H9 (cell line): ENCODE measurements at regions not wholly inside any gene's neighbourhood (a gene's known extent, or its start where the extent isn't known, plus 50 kb on each side); places are given as distances from the start of the nearest gene placed in this dataset.

Experiments
- DNase-seq: peaks from one replicate; pipeline ENCODE4 v3.0.0-alpha.2; 2017
- H2AFZ ChIP-seq: one replicate; pipeline ENCODE4 v1.6.1; 2013; ENCODE audit warnings: mild to moderate bottlenecking, low read length, control low read depth, moderate library complexity
- H2AK5ac ChIP-seq: 2 replicates; pipeline ENCODE4 v1.6.1; 2013; ENCODE audit warnings: low read length, control low read depth, mixed read lengths; ENCODE audit not compliant: insufficient read length
- H2BK120ac ChIP-seq: one replicate; pipeline ENCODE4 v1.6.1; 2013; ENCODE audit warnings: low read depth, mild to moderate bottlenecking, low read length, control low read depth, inconsistent platforms; ENCODE audit not compliant: poor library complexity, severe bottlenecking
- H2BK12ac ChIP-seq: 2 replicates; pipeline ENCODE4 v1.6.1; 2013; ENCODE audit warnings: low read length, control low read depth, mixed read lengths, low read depth; ENCODE audit not compliant: insufficient read length
- H2BK15ac ChIP-seq: 2 replicates; pipeline ENCODE4 v1.6.1; 2013; ENCODE audit warnings: low read depth, low read length, control low read depth
- H2BK20ac ChIP-seq: one replicate; pipeline ENCODE4 v1.6.1; 2013; ENCODE audit warnings: low read depth, mild to moderate bottlenecking, low read length, control low read depth, inconsistent platforms; ENCODE audit not compliant: poor library complexity, severe bottlenecking
- H2BK5ac ChIP-seq: 2 replicates; pipeline ENCODE4 v1.6.1; 2013; ENCODE audit warnings: low read length, control low read depth, mixed read lengths; ENCODE audit not compliant: insufficient read length
- H3K14ac ChIP-seq: 2 replicates; pipeline ENCODE4 v1.6.1; 2013; ENCODE audit warnings: low read length, control low read depth; ENCODE audit not compliant: insufficient read depth
- H3K18ac ChIP-seq: 2 replicates; pipeline ENCODE4 v1.6.1; 2013; ENCODE audit warnings: low read depth, mild to moderate bottlenecking, mixed read lengths, low read length, control low read depth; ENCODE audit not compliant: insufficient read length
- H3K23ac ChIP-seq: 2 replicates; pipeline ENCODE4 v1.6.1; 2013; ENCODE audit warnings: low read length, control low read depth, mixed read lengths, low read depth; ENCODE audit not compliant: insufficient read length
- H3K23me2 ChIP-seq: 2 replicates; pipeline ENCODE4 v1.6.1; 2013; ENCODE audit warnings: low read depth, mild to moderate bottlenecking, mixed read lengths, low read length, control low read depth; ENCODE audit not compliant: insufficient read length, poor library complexity, severe bottlenecking
- H3K27ac ChIP-seq: 2 replicates; pipeline ENCODE4 v1.5.1; 2013; ENCODE audit warnings: low read length, control low read depth, mixed read lengths, low read depth; ENCODE audit not compliant: insufficient read length
- H3K27me3 ChIP-seq: 2 replicates; pipeline ENCODE4 v1.6.1; 2013; ENCODE audit warnings: low read length, control low read depth, inconsistent platforms; ENCODE audit not compliant: insufficient read depth
- H3K4ac ChIP-seq: 2 replicates; pipeline ENCODE4 v1.6.1; 2013; ENCODE audit warnings: low read depth, mild to moderate bottlenecking, control low read depth, inconsistent platforms, low read length, moderate library complexity
- H3K4me1 ChIP-seq: 2 replicates; pipeline ENCODE4 v1.6.1; 2013; ENCODE audit warnings: low read length, control low read depth, inconsistent platforms; ENCODE audit not compliant: insufficient read depth
- H3K4me2 ChIP-seq: 2 replicates; pipeline ENCODE4 v1.6.1; 2013; ENCODE audit warnings: low read length, control low read depth, mixed read lengths; ENCODE audit not compliant: insufficient read length, insufficient read depth
- H3K56ac ChIP-seq: 2 replicates; pipeline ENCODE4 v1.6.1; 2013; ENCODE audit warnings: low read depth, mild to moderate bottlenecking, mixed read lengths, low read length, control low read depth; ENCODE audit not compliant: insufficient read length
- H3K79me1 ChIP-seq: 2 replicates; pipeline ENCODE4 v1.6.1; 2013; ENCODE audit warnings: low read depth, mild to moderate bottlenecking, moderate library complexity, low read length, control low read depth, inconsistent platforms; ENCODE audit not compliant: insufficient read depth, poor library complexity, severe bottlenecking
- H3K79me2 ChIP-seq: 2 replicates; pipeline ENCODE4 v1.6.1; 2013; ENCODE audit warnings: low read length, control low read depth, inconsistent platforms; ENCODE audit not compliant: insufficient read depth
- H3K9ac ChIP-seq: 2 replicates; pipeline ENCODE4 v1.6.1; 2013; ENCODE audit warnings: low read length, control low read depth, mixed read lengths; ENCODE audit not compliant: insufficient read length; ENCODE audit errors: extremely low read depth
- H3K9me3 ChIP-seq: one replicate; pipeline ENCODE4 v1.6.1; 2013; ENCODE audit warnings: low read depth, low read length, inconsistent platforms; ENCODE audit not compliant: control insufficient read depth
- H3T11ph ChIP-seq: one replicate; pipeline ENCODE4 v1.6.1; 2013; ENCODE audit warnings: mild to moderate bottlenecking, low read length, control low read depth, inconsistent platforms
- H4K20me1 ChIP-seq: one replicate; pipeline ENCODE4 v1.6.1; 2013; ENCODE audit not compliant: control insufficient read depth, insufficient read length, insufficient read depth
- H4K5ac ChIP-seq: 2 replicates; pipeline ENCODE4 v1.6.1; 2013; ENCODE audit warnings: low read depth, mild to moderate bottlenecking, mixed read lengths, low read length, control low read depth; ENCODE audit not compliant: insufficient read length
- H4K8ac ChIP-seq: replicated peaks from 2 replicates; pipeline ENCODE4 v1.6.1; 2013; ENCODE audit warnings: low read length, control low read depth, mixed read lengths, low read depth; ENCODE audit not compliant: insufficient read length
- H4K91ac ChIP-seq: 2 replicates; pipeline ENCODE4 v1.6.1; 2013; ENCODE audit warnings: low read depth, mild to moderate bottlenecking, moderate library complexity, mixed read lengths, low read length, control low read depth; ENCODE audit not compliant: insufficient read length
- H3K27ac Mint-ChIP-seq, 3 experiments: 2 replicates in 2 of 3; 3 replicates in 1 of 3; pipeline ENCODE4 v1.8.0; 2020 to 2021; ENCODE audit warnings: mixed read lengths in 3 of 3, mild to moderate bottlenecking in 1 of 3, moderate library complexity in 1 of 3
- H3K27me3 Mint-ChIP-seq: 2 replicates; pipeline ENCODE4 v1.8.0; 2021; ENCODE audit warnings: low read depth, mild to moderate bottlenecking, moderate library complexity, mixed read lengths
- H3K36me3 Mint-ChIP-seq, 3 experiments: 2 replicates in 2 of 3; 3 replicates in 1 of 3; pipeline ENCODE4 v1.8.0; 2020 to 2021; ENCODE audit warnings: low read depth in 3 of 3, mixed read lengths in 3 of 3; ENCODE audit not compliant: insufficient read depth in 1 of 3
- H3K4me1 Mint-ChIP-seq, 2 experiments: 2 replicates each; pipeline ENCODE4 v1.8.0; 2020; ENCODE audit warnings: mixed read lengths in 2 of 2
- H3K4me3 Mint-ChIP-seq, 2 experiments: 2 replicates in 1 of 2; 3 replicates in 1 of 2; pipeline ENCODE4 v1.8.0; 2020 to 2021; ENCODE audit warnings: mild to moderate bottlenecking in 2 of 2, mixed read lengths in 2 of 2, moderate library complexity in 1 of 2
- H3K9me3 Mint-ChIP-seq, 2 experiments: 2 replicates in 1 of 2; 3 replicates in 1 of 2; pipeline ENCODE4 v1.8.0; 2020; ENCODE audit warnings: mild to moderate bottlenecking in 2 of 2, mixed read lengths in 2 of 2, moderate library complexity in 1 of 2
- WGBS: extraction: QIAGEN DNeasy Blood & Tissue Kit; methylation state at CpG from one replicate; pipeline ENCODE4 v1.1.7; 2013; ENCODE audit warnings: missing lambda C conversion rate, low lambda C conversion rate, mixed read lengths; ENCODE audit not compliant: insufficient read length; ENCODE audit errors: extremely low coverage; 5-methylcytosine and 5-hydroxymethylcytosine counted together
- TF ChIP-seq, protein P1 (sequence below): fragments of 200-600 bp; sonication (generic); conservative IDR thresholded peaks from 3 replicates; pipeline ENCODE4 v1.8.0; 2021; ENCODE audit warnings: antibody characterized with exemption, mild to moderate bottlenecking

DNA sequence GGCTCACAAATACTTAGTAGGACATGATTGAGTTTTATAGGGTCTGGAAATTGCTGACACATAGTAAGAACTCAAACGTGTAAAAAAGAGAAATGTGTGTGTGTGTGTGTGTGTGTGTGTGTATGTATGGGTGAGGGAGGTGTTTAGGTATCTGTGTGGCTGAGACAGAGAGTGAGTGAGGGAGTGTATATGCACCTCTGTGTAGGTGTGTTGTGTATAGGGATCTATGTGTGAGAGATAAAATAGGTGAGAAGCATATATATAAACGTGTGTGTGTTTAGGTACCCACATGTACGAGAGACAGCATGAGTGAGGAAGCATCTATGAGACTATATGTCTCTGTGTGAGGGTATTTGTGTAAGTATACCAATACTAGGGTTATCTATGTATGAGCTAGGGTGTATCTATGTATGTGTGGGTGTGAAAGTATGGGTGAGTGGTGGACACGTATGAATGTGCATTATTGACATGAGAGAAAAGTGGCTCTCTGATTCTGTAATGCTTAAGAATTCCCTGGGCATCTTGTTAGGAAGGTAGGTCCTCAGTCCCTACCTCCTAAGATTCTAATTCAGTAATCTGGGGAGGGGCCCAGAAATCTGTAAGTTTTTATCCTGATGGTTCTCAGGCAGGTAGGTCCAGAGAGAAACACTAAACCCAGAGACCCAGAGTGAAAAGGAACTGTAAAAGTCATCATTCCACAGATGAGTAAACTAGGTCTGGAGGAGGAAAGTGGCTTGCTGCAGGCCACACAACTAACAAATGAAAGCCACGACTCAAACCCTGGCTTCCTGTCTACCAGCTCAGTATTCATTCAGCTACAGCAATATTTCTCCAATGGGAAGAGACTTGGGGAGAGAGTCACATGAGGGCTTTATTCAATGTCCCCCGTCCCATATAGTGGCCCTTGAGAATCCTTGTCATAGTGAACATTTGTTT lies 237.0 kb downstream of the IDS start:
- H3K79me1 ChIP-seq = no peaks in the 10 kb centered on the region
- no peak overlapping the region for H2AK5ac ChIP-seq
- Mint-ChIP-seq H3K27me3 (peaks cover 2% of the 10 kb centered on the region; the same call in 1 of the 2 replicates), H3K9me3 (peaks cover 64 to 78% of the 10 kb centered on the region in 2 experiments), H3K4me3 (no peak overlapping the region), H3K4me1 (no peaks in the 10 kb centered on the region), H3K27ac (no peak overlapping the region), H3K36me3 (peaks cover 0 to 6% (median 2%) of the 10 kb centered on the region in 3 experiments; a peak in 3 of 7 replicates)
- no peak for DNase-seq
- no peak overlapping the region for H2BK12ac ChIP-seq
- no peak overlapping the region for H3T11ph ChIP-seq
- H3K9me3 ChIP-seq = peaks cover 20% of the 10 kb centered on the region
- H3K27me3 ChIP-seq = no peaks in the 10 kb centered on the region
- no peaks in the 10 kb centered on the region for H3K23me2 ChIP-seq
- no peak overlapping the region for H3K23ac ChIP-seq
- H4K5ac ChIP-seq = no peak overlapping the region
- no peak overlapping the region for H3K14ac ChIP-seq
- 100% methylated on average over 1 of the region's 6 CpGs for WGBS
- no peak overlapping the region for H2BK20ac ChIP-seq
- H2BK120ac ChIP-seq = no peak overlapping the region
- no peaks in the 10 kb centered on the region for H4K20me1 ChIP-seq
- H3K4ac ChIP-seq = no peak overlapping the region
- H2BK15ac ChIP-seq = no peak overlapping the region
- H4K91ac ChIP-seq = no peak overlapping the region
- no peak overlapping the region for H2BK5ac ChIP-seq
- no peaks in the 10 kb centered on the region for H3K79me2 ChIP-seq
- H3K4me1 ChIP-seq = no peaks in the 10 kb centered on the region
- H3K9ac ChIP-seq = no peak overlapping the region
- no peak overlapping the region for H2AFZ ChIP-seq
- TF ChIP-seq, protein P1, sequence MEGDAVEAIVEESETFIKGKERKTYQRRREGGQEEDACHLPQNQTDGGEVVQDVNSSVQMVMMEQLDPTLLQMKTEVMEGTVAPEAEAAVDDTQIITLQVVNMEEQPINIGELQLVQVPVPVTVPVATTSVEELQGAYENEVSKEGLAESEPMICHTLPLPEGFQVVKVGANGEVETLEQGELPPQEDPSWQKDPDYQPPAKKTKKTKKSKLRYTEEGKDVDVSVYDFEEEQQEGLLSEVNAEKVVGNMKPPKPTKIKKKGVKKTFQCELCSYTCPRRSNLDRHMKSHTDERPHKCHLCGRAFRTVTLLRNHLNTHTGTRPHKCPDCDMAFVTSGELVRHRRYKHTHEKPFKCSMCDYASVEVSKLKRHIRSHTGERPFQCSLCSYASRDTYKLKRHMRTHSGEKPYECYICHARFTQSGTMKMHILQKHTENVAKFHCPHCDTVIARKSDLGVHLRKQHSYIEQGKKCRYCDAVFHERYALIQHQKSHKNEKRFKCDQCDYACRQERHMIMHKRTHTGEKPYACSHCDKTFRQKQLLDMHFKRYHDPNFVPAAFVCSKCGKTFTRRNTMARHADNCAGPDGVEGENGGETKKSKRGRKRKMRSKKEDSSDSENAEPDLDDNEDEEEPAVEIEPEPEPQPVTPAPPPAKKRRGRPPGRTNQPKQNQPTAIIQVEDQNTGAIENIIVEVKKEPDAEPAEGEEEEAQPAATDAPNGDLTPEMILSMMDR = no peak
- no peak overlapping the region for H3K4me2 ChIP-seq
- H3K18ac ChIP-seq = no peak overlapping the region
- H4K8ac ChIP-seq = no peak overlapping the region
- no peak overlapping the region for H3K27ac ChIP-seq
- H3K56ac ChIP-seq = no peak overlapping the region
